ENCODE measurements at regions not wholly inside any gene's neighbourhood (a gene's known extent, or its start where the extent isn't known, plus 50 kb on each side); places are given as distances from the start of the nearest gene placed in this dataset.
A peak's percentile ranks its signal among the peaks of the same experiment; 100 is the strongest.

GRCh38 chr12:4107436-4107878 lies 166.1 kb upstream of the CCND2 start:
- Histone ChIP-seq H3K9me2 (replicated peaks; ENCODE audit: control insufficient read depth, low read length) (no peaks in the 10 kb centered on the region), H3K27ac (ENCODE audit: low read depth, low read length) (no peak overlapping the region), H3K9me3 (ENCODE audit: control insufficient read depth, insufficient read depth, low read length) (no peaks in the 10 kb centered on the region), H3K4me3 (ENCODE audit: low read length) (no peak overlapping the region), H3K27me3 (ENCODE audit: control insufficient read depth, low read length) (peaks cover 12% of the 10 kb centered on the region), H4K20me1 (ENCODE audit: control insufficient read depth, insufficient read depth, low read depth, low read length) (no peaks in the 10 kb centered on the region), H3F3A (ENCODE audit: control insufficient read depth, insufficient read depth) (no peaks in the 10 kb centered on the region), H3K79me2 (ENCODE audit: control insufficient read depth, low read length) (no peaks in the 10 kb centered on the region), H3K4me1 (ENCODE audit: control insufficient read depth, low read length) (no peaks in the 10 kb centered on the region), H3K36me3 (ENCODE audit: control insufficient read depth, low read length) (no peaks in the 10 kb centered on the region), H3K4me2 (ENCODE audit: low read length) (no peak overlapping the region)
- TF ChIP-seq CTCF (IDR thresholded peaks at IDR 0.05; ENCODE audit: low read depth, low read length, poor library complexity, severe bottlenecking) (peak; percentile 70), EZH2phosphoT487 (IDR thresholded peaks at IDR 0.05; ENCODE audit: borderline replicate concordance, low read length) (no peak)

DNA sequence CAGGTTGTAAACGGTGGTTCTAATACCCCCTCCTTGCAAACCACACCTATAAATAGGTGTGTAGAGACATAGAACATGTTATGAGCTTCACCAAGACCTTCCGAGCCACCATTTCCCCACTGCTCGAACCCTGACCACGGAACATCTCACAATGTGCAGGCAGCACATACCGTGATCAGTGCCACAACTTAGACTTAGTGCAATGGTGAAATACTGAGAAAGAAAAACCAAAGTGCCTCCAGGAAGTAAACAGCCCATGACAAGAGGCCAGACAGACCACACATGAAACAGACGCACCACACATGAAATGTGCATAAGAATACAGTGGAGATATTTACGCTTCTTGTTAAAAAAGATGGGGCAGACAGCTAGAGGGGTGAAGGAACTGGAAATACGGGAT lies 166.9 kb upstream of the CCND2 start:
- H3K36me3 ChIP-seq (ENCODE audit: control insufficient read depth, low read length) = no peaks in the 10 kb centered on the region
- H3K4me1 ChIP-seq (ENCODE audit: control insufficient read depth, low read length) = no peaks in the 10 kb centered on the region
- H4K20me1 ChIP-seq (ENCODE audit: control insufficient read depth, insufficient read depth, low read depth, low read length) = no peaks in the 10 kb centered on the region
- no peaks in the 10 kb centered on the region for H3K79me2 ChIP-seq (ENCODE audit: control insufficient read depth, low read length)
- H3K9me3 ChIP-seq (ENCODE audit: control insufficient read depth, insufficient read depth, low read length) = no peaks in the 10 kb centered on the region
- H3K4me3 ChIP-seq (ENCODE audit: low read length) = no peak overlapping the region
- H3K27me3 ChIP-seq (ENCODE audit: control insufficient read depth, low read length) = peaks cover 8% of the 10 kb centered on the region
- no peak overlapping the region for H3K4me2 ChIP-seq (ENCODE audit: low read length)
- H3F3A ChIP-seq (ENCODE audit: control insufficient read depth, insufficient read depth) = no peaks in the 10 kb centered on the region
- TF ChIP-seq EZH2phosphoT487 (IDR thresholded peaks at IDR 0.05; ENCODE audit: borderline replicate concordance, low read length) (no peak), CTCF (IDR thresholded peaks at IDR 0.05; ENCODE audit: low read depth, low read length, poor library complexity, severe bottlenecking) (no peak)
- H3K9me2 ChIP-seq (replicated peaks; ENCODE audit: control insufficient read depth, low read length) = no peaks in the 10 kb centered on the region
- H3K27ac ChIP-seq (ENCODE audit: low read depth, low read length) = no peak overlapping the region

- peaks cover 4% of the 10 kb centered on the region for H3K27me3 ChIP-seq (ENCODE audit: control insufficient read depth, low read length)
- no peaks in the 10 kb centered on the region for H4K20me1 ChIP-seq (ENCODE audit: control insufficient read depth, insufficient read depth, low read depth, low read length)
- H3K4me1 ChIP-seq (ENCODE audit: control insufficient read depth, low read length) = no peaks in the 10 kb centered on the region
- no peaks in the 10 kb centered on the region for H3K79me2 ChIP-seq (ENCODE audit: control insufficient read depth, low read length)
- no peak overlapping the region for H3K4me3 ChIP-seq (ENCODE audit: low read length)
- TF ChIP-seq CTCF (IDR thresholded peaks at IDR 0.05; ENCODE audit: low read depth, low read length, poor library complexity, severe bottlenecking) = no peak
- no peak for TF ChIP-seq EZH2phosphoT487 (IDR thresholded peaks at IDR 0.05; ENCODE audit: borderline replicate concordance, low read length)
- H3K9me2 ChIP-seq (replicated peaks; ENCODE audit: control insufficient read depth, low read length) = no peaks in the 10 kb centered on the region
- no peaks in the 10 kb centered on the region for H3K36me3 ChIP-seq (ENCODE audit: control insufficient read depth, low read length)
- H3K27ac ChIP-seq (ENCODE audit: low read depth, low read length) = no peak overlapping the region
- no peak overlapping the region for H3K4me2 ChIP-seq (ENCODE audit: low read length)
- H3F3A ChIP-seq (ENCODE audit: control insufficient read depth, insufficient read depth) = no peaks in the 10 kb centered on the region
- H3K9me3 ChIP-seq (ENCODE audit: control insufficient read depth, insufficient read depth, low read length) = no peaks in the 10 kb centered on the region
These were observed 168.8 kb upstream of the CCND2 start for GRCh38 chr12:4104722-4105244.

Data from DOHH2 (cell line).